NCI-H460 (cell line): ENCODE measurements at regions not wholly inside any gene's neighbourhood (a gene's known extent, or its start where the extent isn't known, plus 50 kb on each side); places are given as distances from the start of the nearest gene placed in this dataset.
"Not testable (repeated sequence)": the region's sequence is repeated elsewhere in the genome, so short reads cannot be mapped to it uniquely, and the experiment has no call there.

Source experiments
- DNase-seq: peaks from one replicate; pipeline ENCODE4 v3.0.0-alpha.2; 2016; ENCODE audit warnings: low read depth; ENCODE audit errors: extremely low read depth

DNA sequence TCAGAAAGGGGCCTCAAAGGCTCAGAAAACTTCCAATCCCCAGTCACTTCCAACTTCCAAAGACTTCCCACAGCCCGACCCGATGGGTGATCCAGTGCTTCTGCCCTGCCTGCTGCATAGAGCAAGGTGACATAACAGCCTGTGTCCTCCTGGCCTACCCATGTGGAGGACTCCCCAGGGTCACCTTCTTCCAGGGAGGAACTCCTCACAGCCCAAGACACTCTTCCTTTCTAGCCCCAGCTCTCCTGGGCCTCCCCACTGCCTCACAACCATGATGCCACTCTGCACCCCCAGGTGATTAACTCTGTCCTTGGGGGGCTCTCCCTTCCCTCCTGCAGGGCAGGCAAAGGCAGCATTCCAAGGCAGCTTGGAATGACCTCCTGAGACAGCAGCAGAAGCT is 158.4 kb upstream of the PDE1C start:
- DNase-seq, result no peak

DNA sequence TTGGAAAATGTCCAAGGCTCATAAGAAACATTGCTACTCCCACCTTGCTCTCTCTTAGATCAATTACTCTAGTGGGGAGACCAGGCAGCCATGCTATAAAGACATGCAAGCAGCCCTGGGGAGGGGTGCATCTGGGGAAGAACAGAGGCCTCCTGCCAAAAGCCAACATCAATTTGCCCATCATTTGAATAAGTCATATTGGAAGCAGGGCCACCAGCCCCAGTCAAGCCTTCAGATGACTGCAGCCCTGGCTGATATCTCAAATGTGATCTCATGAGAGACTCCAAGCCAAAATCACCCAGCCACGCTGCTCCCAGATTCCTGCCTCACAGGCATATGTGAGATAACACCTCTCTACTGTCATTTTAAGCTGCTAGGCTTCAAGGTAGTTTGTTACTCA is 157.5 kb upstream of the PDE1C start:
- DNase-seq, result no peak

DNA sequence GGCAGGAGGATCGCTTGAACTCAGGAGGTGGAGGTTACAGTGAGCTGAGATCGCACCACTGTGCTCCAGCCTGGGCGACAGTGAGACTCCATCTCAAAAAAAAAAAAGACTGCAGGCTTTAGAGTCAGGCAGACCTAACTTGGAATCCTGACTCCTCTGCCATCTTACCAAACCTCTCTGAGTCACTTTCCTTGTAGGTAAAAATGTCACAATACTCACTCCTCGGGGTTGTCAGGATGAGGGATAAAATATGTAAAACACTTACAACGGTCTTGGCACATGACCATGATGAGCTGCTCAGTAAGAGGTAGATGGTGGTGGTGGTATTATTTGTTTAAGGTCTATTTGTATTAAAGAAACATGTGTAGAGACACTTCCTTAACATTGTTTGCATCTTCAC is 154.1 kb upstream of the PDE1C start:
- DNase-seq, result no peak

DNA sequence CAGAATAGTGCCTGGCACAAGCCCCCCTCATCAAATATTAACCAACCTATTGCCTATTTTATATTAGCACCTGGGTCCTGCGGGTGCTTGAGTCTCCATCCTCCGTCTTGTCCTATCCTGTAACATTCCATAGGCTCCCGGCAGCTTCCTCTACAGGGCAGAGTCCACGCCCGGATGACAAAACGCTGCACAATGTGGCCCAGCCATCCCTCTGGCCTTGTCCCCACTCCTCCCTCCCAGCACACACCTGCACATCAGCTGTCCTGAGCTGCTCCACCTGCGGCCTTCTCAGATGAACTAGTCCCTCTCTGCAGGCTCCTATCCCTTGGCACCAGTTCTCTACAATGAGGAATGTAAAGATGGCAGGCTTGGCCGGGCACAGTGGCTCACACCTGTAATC is 153.5 kb upstream of the PDE1C start:
- no peak for DNase-seq

DNA sequence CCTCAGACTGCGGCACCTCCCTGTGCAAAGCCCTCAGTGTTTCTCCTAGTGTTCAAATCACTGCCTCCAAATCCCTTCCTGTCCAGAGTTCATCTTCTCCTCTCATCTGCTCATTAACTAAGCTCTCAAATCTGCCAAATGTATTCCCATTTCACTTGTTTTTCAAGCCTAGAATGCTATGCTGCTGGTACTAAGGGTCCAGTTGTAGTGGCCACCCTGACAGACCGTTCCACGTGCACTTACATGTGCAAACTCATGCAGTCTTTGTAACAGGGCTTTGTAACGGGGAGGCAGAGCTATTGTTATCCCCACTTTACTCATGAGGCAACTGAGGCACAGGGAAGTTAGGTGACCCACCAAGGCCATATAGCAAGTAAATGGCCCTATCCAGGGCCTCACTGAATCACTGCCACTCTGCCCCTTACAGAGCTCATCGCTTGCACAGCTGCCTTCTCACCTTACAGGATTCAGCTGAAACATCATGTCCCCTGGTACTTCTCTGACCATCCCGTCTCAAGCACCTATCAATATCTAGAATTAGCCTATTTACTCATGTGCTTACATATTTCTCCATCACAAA is 153.0 kb upstream of the PDE1C start:
- DNase-seq, result no peak

DNA sequence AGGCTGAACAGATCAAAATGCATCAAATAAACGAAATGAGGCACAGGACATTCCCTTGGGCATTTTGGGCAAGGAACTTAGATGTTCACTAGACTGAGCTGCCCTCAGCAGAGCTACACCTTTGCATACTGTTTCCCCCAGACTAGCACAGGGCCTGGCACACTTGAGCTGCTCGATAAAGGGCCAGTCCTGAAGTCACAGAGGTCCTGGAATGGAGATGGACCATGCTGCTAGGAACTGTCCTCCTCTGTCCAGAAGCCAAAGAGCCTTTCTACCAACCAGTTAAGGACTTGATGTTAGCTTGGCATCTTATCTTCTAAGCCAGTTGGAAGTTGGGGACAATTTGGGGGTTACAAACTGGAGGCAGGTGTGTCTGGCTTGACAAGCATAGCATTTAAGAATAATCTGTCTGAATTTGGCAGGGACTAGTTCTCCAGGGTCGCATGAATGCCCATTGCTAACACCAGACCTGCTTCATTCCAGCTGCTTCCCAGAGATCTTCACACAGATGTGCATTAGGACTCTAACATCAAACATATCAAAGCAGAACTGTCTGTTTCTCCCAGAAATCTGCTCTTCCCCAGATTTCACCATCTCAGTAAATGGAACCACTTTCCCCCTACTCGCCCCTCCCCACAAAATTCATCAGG is 152.2 kb upstream of the PDE1C start:
- no peak for DNase-seq

DNA sequence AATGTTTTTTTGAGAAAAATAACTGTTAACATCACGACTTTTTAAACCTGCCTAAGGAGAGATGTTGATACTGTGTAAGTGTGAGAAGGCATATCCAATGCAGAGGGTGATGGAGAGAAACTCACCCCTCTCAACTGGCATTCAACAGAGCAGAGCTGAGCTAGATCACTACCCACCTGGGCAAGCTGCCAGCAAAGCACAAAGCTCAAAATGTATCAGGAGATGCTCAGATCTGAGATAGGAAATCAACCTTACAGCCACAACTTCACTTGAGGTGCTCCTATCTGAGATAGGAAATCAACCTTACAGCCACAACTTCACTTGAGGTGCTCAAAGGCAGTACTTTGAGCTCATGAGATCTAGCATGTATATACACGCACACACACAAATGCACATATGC is 151.5 kb upstream of the PDE1C start:
- DNase-seq, result no peak

DNA sequence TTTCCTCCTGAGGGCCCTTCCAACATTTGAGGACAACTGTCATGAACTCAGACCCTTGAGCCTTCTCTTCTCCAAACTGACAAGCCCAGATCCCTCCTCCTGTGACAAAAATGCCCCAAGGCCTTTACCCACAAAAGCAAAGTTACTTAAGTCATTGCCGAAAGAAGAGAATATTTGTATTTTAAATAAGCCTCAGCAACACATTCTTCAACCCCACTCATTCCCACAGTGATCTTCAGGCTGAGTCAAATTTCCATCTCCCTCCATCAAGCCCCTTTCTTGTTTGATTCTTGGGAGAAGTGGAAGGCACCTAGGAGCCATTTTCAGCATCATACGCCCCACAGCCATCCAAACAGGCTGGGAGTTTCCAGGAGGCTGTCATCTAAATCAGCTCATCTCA is 150.8 kb upstream of the PDE1C start:
- no peak for DNase-seq

DNA sequence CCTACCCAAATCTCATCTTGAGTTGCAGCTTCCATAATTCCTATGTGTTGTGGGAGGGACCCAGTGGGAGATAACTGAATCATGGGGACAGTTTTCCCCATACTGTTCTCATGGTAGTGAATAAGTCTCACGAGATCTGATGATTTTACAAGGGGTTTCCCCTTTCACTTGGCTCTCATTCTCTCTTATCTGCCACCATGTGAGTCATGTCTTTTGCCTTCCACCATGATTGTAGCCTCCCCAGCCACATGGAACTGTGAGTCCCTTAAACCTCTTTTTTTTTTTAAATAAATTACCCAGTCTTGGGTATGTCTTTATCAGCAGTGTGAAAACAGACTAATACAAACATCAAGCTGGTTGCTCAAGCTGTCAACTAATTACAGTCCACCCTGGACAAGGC is 149.6 kb upstream of the PDE1C start:
- DNase-seq, result not testable (repeated sequence)

DNA sequence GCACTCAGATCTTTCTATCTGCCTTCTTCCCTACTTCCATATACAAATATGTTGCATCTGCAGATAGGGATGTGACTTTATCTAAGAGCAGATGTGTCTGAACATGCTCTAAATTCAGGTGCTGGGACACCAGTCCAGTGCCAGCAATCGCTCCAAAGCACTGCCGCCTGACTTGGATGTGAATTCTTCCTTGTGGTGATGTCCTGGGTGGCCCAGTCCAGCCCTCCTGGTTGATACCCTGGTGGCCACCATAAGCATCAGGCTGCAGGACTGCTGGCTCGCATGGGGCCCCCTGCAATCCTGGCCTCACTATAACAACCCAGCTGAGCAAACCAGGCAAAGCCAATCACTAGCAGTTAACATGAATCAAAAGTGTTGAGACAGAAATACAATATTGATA is 149.2 kb upstream of the PDE1C start:
- DNase-seq, result no peak

DNA sequence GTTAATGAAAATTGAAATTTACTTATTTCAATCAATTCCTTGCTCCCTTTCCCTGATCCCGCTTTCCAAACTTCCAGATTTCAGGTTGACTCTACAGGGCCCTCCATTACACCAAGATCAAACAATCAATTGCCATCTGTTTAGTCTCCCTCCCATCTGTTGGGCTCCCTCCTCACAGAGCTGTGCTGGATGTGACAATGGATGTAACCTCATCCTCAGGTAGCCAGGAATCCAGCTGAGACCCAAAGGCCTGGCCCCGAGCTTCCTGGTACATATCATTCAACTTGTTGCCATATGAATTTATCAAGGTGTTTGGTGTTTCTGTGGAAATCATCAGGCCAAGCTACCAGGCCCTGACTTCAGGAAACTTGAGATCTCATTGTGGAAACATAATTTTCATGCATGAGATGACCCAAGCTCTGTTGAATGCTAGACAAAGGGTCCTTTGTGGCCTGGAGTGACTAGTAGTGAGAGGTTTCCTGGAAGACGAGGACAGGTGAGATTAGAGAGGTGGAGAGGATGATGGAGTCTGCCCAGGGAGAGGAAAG is 148.6 kb upstream of the PDE1C start:
- DNase-seq, result no peak

DNA sequence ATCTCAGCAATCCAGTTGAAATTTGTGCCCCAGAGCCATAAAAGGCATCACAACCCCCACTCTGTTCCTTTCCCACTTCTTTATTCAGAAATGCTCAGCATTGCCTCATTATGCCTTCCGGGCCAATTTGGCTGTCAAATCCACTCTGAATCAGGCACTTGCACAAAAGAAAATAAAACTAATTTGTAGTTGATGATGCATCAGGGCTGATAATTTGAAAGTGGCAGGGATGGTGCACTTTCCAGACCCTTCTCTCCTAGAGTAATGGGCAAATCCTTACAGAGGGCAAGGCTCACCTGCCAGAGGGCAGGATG is 147.9 kb upstream of the PDE1C start:
- no peak for DNase-seq

DNA sequence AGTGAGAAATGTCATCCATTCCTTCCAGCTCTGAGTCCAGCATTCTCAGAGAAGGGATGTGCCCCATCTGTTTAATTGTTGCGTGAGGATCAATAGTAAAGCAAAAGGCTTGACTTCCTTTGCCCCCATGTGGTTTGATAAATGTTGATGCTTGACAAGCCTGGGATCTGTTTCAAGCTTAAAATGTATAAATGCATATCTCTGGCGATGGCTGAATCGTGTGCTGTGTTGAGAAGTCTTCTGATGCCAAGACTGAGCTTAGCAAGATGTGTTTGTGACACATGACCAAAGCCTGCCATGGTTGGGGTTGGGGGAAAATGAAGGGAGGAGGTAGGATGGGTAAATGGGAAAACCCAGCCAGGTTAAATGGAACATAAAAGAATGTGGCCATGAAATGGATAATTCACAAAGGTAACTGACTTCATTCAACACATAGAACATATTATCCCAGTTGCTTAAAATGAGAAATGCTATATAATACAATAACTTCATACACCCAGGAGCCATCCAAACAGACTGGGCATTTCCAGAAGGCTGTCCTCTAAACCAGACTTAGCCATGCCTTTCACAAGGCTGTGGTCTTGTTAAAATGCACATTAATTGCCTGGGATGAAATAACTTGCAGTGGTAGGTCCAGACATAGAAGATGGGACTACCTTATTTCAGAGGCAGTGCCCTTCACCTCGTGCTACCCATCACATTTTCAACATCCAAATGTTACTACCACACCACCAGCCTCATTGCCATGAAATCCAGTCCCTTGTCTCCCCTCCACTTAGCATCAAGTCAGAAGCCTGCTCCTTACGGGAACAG is 147.3 kb upstream of the PDE1C start:
- DNase-seq, result no peak

DNA sequence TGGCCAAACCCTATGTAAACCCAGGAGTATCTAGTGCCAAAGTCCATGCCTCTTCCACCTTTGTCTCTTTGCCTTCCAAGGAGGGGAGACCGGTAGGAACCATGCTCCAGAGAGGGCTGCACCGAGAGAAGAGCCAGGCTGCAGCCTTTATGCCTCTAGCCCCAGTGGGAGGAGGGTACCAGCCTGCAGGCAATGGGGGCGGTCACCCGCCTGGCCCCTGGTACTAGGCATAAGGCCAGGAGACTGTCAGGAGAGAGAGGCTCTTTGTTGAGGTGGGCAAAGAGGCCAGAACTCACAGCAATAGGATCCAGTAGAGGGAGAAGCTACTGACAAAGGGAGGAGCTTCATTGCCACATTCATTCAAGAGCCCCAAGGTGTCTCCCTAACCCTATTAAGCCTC is 146.6 kb upstream of the PDE1C start:
- no peak for DNase-seq

DNA sequence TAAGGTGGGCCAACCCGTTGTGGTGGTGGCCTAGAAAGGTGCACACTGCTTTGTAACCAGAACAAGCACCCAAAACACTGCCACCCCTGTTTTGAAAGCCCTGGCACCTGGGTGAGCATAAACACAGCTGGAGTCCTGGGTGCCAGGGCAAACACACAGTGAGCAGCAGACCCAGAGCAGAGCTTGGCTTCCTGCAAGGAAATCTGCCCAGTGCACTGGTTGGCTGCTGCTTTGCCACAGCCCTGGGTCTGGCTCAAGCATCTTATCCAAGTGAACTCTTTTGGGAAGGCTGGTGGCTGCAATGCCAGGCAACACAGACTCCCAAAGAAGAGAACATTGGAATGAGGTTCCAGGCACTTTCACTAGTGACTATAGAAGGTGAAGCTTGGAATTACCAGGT is 145.5 kb upstream of the PDE1C start:
- no peak for DNase-seq

DNA sequence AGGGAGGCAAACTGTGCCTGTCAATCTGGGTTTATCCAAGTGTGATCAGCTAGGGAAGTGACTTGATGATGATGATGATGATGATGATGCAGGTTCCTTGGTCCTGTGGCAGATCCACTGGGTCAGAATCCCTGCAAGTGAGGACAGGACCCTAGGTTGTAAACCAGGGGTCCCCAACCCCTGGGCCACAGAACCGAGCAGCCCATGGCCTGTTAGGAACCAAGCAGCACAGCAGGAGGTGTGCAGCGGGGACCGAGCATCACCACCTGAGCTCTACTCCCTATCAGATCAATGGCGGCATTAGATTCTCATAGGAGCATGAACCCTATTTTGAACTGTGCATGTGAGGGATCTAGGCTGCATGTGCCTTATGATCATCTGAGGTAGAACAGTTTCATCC is 144.7 kb upstream of the PDE1C start:
- no peak for DNase-seq

DNA sequence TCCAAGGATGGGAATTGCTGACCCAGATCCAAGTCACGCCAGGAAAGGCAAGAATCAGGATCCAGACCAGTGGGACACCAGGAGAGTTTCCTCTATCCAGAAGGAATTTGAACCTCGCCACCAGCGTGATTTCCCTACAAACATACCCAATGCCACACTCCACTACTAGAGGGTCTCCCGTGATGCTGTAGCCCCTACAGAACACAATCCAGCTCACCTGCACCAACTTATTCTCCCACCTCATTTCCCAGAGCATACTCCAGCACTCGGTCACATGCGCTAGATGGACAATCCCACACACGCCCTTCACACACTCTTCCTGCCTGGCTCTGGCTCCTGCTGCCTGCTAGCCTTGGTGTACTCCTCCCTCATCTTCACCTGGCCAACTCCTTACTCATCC is 142.1 kb upstream of the PDE1C start:
- DNase-seq, result no peak

DNA sequence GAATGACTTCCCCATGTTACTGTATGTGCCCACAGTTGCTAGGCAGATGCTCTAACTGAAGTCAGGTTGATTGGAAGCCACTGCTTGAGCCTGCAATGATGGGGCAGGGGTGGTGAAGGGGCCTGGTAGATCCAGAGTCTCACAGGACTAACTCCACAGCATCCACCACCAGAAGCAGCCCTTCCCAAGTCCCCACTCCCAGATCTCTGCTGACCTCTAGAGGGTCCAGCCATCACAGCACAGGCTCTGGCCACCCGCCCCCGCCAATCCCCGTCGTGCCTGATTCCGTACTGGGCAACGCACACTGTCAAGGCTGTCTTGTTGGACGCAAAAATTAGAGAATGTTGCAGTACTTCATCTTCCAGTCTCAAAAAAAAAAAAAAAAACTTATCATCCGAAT is 136.8 kb upstream of the PDE1C start:
- peak; percentile 22 for DNase-seq

DNA sequence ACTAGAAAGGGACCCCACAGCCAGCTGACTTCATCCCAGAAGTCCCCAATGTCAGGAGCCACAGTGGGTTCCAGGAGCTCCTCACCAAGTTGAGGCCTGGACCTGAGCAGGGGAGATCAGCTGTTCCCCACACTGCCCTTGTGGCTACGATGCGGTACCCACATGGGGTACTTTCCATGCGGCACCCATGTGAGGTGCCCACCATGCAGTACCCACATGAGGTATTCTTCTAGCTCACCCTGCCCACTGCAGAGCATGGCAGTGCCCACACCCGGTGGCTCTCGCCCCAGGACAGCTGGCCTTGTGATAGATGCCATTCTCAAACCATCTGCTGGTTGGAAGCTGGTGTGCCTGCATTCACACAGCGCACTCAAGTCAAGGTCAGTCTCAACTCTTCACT is 136.3 kb upstream of the PDE1C start:
- DNase-seq, result no peak

DNA sequence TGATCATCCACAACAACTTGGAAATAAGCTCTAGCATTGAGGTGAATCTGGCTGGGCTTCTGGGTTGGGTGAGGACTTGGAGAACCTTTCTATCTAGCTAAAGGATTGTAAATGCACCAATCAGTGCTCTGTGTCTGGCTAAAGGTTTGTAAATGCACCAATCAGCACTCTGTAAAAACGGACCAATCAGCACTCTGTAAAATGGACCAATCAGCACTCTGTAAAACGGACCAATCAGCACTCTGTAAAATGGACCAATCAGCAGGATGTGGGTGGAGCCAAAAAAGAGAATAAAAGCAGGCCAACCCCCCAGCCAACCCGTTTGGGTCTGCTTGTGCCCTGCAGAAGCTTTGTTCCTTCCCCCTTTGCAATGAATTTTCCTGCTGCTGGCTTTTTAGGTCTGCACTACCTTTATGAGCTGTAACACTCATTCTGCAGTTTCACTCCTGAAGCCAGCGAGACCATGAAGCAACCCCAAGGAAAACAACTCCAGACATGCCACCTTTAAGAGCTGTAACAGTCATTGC is 135.2 kb upstream of the PDE1C start:
- DNase-seq, result not testable (repeated sequence)

DNA sequence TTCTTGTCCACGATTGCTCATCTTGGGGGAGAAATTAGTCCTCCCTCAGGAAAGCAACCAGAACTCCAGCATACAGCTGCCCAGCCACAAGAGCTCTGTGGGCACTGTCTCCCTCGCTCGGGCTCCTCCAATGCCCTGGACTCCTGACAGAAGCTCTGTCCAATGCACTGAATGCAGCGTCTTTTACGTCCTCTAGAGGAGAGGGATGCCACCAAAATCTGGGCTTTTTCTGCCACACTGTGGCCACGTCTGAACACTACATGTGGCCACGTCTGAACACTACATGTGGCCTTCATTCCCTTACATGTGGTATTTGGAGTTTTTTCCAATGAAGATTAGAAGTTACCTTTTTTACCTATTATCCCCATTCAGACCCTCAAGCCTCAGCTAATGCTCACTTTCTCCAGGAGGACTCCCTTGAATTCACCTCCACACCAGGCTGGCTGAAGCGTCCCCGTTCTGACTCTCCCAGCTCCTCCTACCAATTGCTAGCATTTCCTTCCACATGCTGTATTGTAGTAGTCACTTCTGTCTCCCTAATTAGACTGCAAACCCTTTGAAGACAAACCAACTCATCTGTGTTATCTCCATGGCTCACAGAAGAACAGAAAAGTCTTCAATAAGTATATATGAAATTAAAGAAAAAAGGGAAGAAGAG is 134.3 kb upstream of the PDE1C start:
- DNase-seq, result peak; percentile 92
